GM12875 (cell line): ENCODE measurements at regions not wholly inside any gene's neighbourhood (a gene's known extent, or its start where the extent isn't known, plus 50 kb on each side); places are given as distances from the start of the nearest gene placed in this dataset.

Experiments
- H3K4me3 ChIP-seq: one replicate; pipeline ENCODE4 v1.5.1; 2011; ENCODE audit warnings: low read depth, low read length, control low read depth
- CTCF ChIP-seq: IDR thresholded peaks from 2 replicates; pipeline ENCODE4 v1.5.1; 2011; ENCODE audit warnings: low read depth, mild to moderate bottlenecking, control low read depth, inconsistent platforms, low read length, moderate library complexity, borderline replicate concordance; ENCODE audit not compliant: insufficient read depth

- TF ChIP-seq CTCF = no peak
- H3K4me3 ChIP-seq = no peak overlapping the region
Measured at GRCh38 chr4:106869551-106869950, 166.6 kb downstream of the DKK2 start.

- no peak for TF ChIP-seq CTCF
- no peak overlapping the region for H3K4me3 ChIP-seq
Measured at GRCh38 chr4:106868381-106869035, 167.6 kb downstream of the DKK2 start.

- H3K4me3 ChIP-seq = no peak overlapping the region
- no peak for TF ChIP-seq CTCF
Measured at GRCh38 chr4:106864231-106864630, 171.9 kb downstream of the DKK2 start.

- no peak for TF ChIP-seq CTCF
- no peak overlapping the region for H3K4me3 ChIP-seq
Measured at GRCh38 chr4:106854569-106855351, 181.4 kb downstream of the DKK2 start.

GRCh38 chr4:106852426-106852825, 183.7 kb downstream of the DKK2 start:
- no peak for TF ChIP-seq CTCF
- H3K4me3 ChIP-seq = no peak overlapping the region

GRCh38 chr4:106851726-106852125, 184.4 kb downstream of the DKK2 start:
- TF ChIP-seq CTCF = no peak
- no peak overlapping the region for H3K4me3 ChIP-seq

- TF ChIP-seq CTCF = no peak
Measured at GRCh38 chr4:106850691-106851090, 185.4 kb downstream of the DKK2 start.

More at GRCh38 chr4:106850691-106851090, 185.4 kb downstream of the DKK2 start:
- no peak overlapping the region for H3K4me3 ChIP-seq
